WI38 (cell line): ENCODE measurements at regions not wholly inside any gene's neighbourhood (a gene's known extent, or its start where the extent isn't known, plus 50 kb on each side); places are given as distances from the start of the nearest gene placed in this dataset.

Experiments
- H3K4me3 ChIP-seq: 2 replicates; pipeline ENCODE4 v1.5.1; 2011; ENCODE audit warnings: low read depth, mild to moderate bottlenecking, control low read depth, low read length
- CTCF ChIP-seq: IDR thresholded peaks from 2 replicates; pipeline ENCODE4 v1.5.1; 2012; ENCODE audit warnings: low read depth, mild to moderate bottlenecking, control low read depth, low read length

- H3K4me3 ChIP-seq: no peak overlapping the region
- TF ChIP-seq CTCF: no peak
Measured at GRCh38 chr20:17142666-17143065, 84.2 kb upstream of the PCSK2 start.

GRCh38 chr20:17150858-17151257 lies 76.0 kb upstream of the PCSK2 start:
- TF ChIP-seq CTCF: no peak
- H3K4me3 ChIP-seq: no peak overlapping the region

GRCh38 chr20:17155401-17155800 lies 71.4 kb upstream of the PCSK2 start:
- H3K4me3 ChIP-seq: no peak overlapping the region
- no peak for TF ChIP-seq CTCF

DNA sequence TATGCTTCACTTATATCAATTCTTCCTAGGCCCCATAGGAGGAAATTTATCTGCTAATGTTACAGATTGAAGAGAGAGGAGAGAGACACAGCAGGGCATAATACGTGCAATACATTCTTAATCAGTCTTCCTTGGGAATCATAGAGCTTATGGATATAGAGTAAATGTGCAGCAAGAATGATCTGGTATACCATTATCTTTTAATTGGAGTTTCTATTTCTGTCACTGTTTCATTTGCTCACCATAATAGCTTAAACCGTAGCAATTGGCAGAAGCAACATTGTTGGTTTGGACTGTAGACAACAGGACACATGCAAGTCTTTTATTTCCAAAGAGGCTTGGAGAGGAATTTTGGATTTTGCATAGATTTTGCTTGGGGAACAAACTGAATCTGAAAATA lies 68.1 kb upstream of the PCSK2 start:
- TF ChIP-seq CTCF: no peak
- H3K4me3 ChIP-seq: no peak overlapping the region

DNA sequence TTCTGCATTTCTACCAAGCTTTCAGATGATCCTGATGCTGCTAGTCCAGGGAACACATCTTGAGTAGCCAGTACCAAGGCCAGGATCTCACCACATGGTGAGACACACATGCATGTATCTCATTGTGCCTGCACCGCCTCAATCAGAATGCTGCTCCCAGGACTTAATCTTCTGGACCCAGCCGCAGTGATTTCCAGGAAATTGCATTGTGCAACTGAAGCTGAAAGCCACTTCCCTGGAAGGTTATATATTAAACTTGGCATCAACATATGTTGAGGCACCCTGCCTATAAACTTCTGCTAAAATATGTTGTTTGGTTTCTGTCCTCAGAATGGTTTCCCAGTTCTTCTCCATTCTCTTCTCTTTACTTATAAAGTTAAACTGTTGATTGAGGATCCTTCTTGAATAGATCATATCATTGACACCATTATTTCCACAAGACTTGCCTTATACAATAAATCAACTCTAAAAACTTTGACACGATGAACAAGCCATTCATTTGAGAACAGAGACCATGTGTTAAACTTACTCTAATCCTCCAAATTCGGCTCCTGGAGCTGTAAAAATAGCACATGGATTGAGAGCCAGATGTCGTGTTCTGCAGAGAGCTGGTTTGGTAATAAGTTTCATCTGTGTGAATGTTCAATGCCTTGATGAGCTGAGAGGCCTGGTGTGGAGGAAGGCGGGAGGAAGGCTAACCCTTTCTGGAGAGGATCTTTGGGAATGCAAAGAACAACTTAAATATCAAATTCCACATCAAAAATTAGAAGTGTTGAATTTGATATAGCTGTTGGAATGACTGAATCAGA lies 65.0 kb upstream of the PCSK2 start:
- TF ChIP-seq CTCF: no peak
- H3K4me3 ChIP-seq: no peak overlapping the region

- no peak for TF ChIP-seq CTCF
- H3K4me3 ChIP-seq: no peak overlapping the region
Measured at GRCh38 chr20:17168026-17168612, 58.7 kb upstream of the PCSK2 start.

DNA sequence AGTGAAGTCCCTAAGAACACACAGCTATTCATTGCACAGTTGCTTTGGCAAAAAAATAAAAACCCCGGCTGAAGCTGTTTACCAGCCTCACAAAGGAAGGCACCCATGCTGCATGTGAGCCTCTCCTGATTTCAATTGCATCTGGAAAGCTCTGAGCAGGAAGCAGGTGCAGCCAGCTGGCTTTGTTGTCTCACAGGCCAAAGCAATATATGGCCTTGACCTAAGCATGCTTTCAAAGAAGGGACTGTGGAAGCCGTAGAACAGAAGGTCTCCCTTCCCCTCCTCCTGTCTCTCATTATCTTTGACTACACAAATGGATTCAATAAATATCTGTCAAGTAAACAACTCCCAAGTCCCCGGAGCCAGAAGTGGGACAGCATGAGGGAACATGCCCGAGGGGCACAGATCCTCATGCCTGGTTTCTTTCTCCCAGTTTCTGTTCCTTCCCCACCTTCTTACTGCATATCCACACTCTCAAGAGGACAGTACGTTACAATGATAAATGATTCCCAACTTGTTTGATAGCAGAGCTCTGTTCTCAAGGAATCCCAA lies 57.2 kb upstream of the PCSK2 start:
- TF ChIP-seq CTCF: no peak
- H3K4me3 ChIP-seq: no peak overlapping the region
